HCT116 (cell line): ENCODE measurements at regions not wholly inside any gene's neighbourhood (a gene's known extent, or its start where the extent isn't known, plus 50 kb on each side); places are given as distances from the start of the nearest gene placed in this dataset.

Experiments
- ATAC-seq: fragments of 200-7000 bp; cut with Tn5 transposase; 2 replicates; pipeline ENCODE4 v1.9.1; 2020; ENCODE audit warnings: mild to moderate bottlenecking, moderate library complexity
- BruUV-seq: library from RNA; stranded (reverse); fragments of 400-500 nt; replicated peaks from 2 replicates; lab custom pipeline; 2021; lab: Mats Ljungman, UMichigan
- CTCF ChIA-PET: fragments of 300-600 bp; sonication (Branson Sonifier 250); formaldehyde crosslinking; loops from one replicate; lab custom pipeline; 2021; ENCODE audit warnings: antibody characterized with exemption; lab: Charles Lee
- POLR2A ChIA-PET: fragments of 300-600, 350-600 bp; sonication (Branson Sonifier 250); formaldehyde crosslinking; loops from one replicate; lab custom pipeline; 2021; ENCODE audit warnings: antibody characterized with exemption; lab: Charles Lee
- RAD21 ChIA-PET, 2 experiments: fragments of 300-600 bp; sonication (Branson Sonifier 250); formaldehyde crosslinking; loops; one replicate each; lab custom pipeline; 2023; ENCODE audit warnings: low total read pairs in 2 of 2; ENCODE audit not compliant: uncharacterized antibody in 2 of 2, unreplicated experiment in 2 of 2, low non-redundant PET in 1 of 2; lab: Charles Lee
- DNase-seq: peaks from one replicate; pipeline ENCODE4 v3.0.0-alpha.2; 2010; ENCODE audit warnings: low read depth, low spot score
- H2AFZ ChIP-seq: fragments of 200-600 bp; shearing (Covaris generic), sonication (generic); 2 replicates; pipeline ENCODE4 v1.6.1; 2017; ENCODE audit warnings: low read depth, mixed run types, mixed read lengths, antibody characterized with exemption, low read length; ENCODE audit not compliant: poor library complexity, severe bottlenecking
- H3K27ac ChIP-seq: 2 replicates; pipeline ENCODE4 v1.5.1; 2012; ENCODE audit warnings: low read depth, low read length
- H3K27me3 ChIP-seq: fragments of 200-600 bp; sonication (generic); 2 replicates; pipeline ENCODE4 v1.6.1; 2016; ENCODE audit warnings: mixed run types, low read length, mixed read lengths; ENCODE audit not compliant: insufficient read depth
- H3K36me3 ChIP-seq, 2 experiments: fragments of 200-500 bp in 1 of 2; fragments of 200-600 bp in 1 of 2; sonication (Bioruptor generic) in 1 of 2; sonication (generic) in 1 of 2; 2 replicates each; pipeline versions ENCODE4 v1.5.1 to v1.6.1; 2014 to 2016; ENCODE audit warnings: low read length in 2 of 2, inconsistent platforms in 1 of 2, mixed read lengths in 1 of 2, mixed run types in 1 of 2; ENCODE audit not compliant: insufficient read depth in 2 of 2, control insufficient read depth in 1 of 2
- H3K4me1 ChIP-seq, 2 experiments: fragments of 200-600 bp in 1 of 2; sonication (generic) in 1 of 2; 2 replicates each; pipeline versions ENCODE4 v1.5.1 to v1.6.1; 2012 to 2017; ENCODE audit warnings: low read length in 2 of 2, inconsistent platforms in 1 of 2, mild to moderate bottlenecking in 1 of 2, mixed read lengths in 1 of 2, mixed run types in 1 of 2, moderate library complexity in 1 of 2; ENCODE audit not compliant: insufficient read depth in 2 of 2, control insufficient read depth in 1 of 2
- H3K4me2 ChIP-seq: fragments of 200-600 bp; sonication (generic); 2 replicates; pipeline ENCODE4 v1.6.1; 2017; ENCODE audit warnings: mixed run types, low read length, mixed read lengths
- H3K4me3 ChIP-seq, 2 experiments: fragments of 200-600 bp in 1 of 2; sonication (generic) in 1 of 2; replicated peaks in 1 of 2; 2 replicates each; pipeline ENCODE4 v1.5.1; 2011 to 2016; ENCODE audit warnings: low read length in 2 of 2, control low read depth in 1 of 2, low read depth in 1 of 2, mild to moderate bottlenecking in 1 of 2, mixed read lengths in 1 of 2, mixed run types in 1 of 2
- H3K79me2 ChIP-seq: fragments of 200-600 bp; sonication (generic); 2 replicates; pipeline ENCODE4 v1.6.1; 2017; ENCODE audit warnings: mild to moderate bottlenecking, mixed run types, low read length, moderate library complexity, mixed read lengths; ENCODE audit not compliant: insufficient read depth
- H3K9ac ChIP-seq: fragments of 200-600 bp; sonication (generic); 2 replicates; pipeline ENCODE4 v1.6.1; 2016; ENCODE audit warnings: low read length, mixed read lengths
- H3K9me2 ChIP-seq: fragments of 200-600 bp; sonication (generic), shearing (Covaris generic); 2 replicates; pipeline ENCODE4 v1.6.1; 2017; ENCODE audit warnings: mixed run types, mild to moderate bottlenecking, moderate library complexity; ENCODE audit not compliant: insufficient read depth
- H3K9me3 ChIP-seq, 2 experiments: fragments of 200-500 bp in 1 of 2; fragments of 200-600 bp in 1 of 2; sonication (Bioruptor generic) in 1 of 2; sonication (generic) in 1 of 2; 2 replicates each; pipeline ENCODE4 v1.6.1; 2014 to 2017; ENCODE audit warnings: low read length in 2 of 2, mixed read lengths in 2 of 2, inconsistent platforms in 1 of 2, low read depth in 1 of 2, mild to moderate bottlenecking in 1 of 2, mixed run types in 1 of 2, moderate library complexity in 1 of 2; ENCODE audit not compliant: control insufficient read depth in 1 of 2, insufficient read depth in 1 of 2
- H4K20me1 ChIP-seq: fragments of 200-600 bp; sonication (generic), shearing (Covaris generic); 2 replicates; pipeline ENCODE4 v1.6.1; 2017; ENCODE audit warnings: mixed run types, mild to moderate bottlenecking, moderate library complexity; ENCODE audit not compliant: insufficient read depth
- CBX3 ChIP-seq: IDR thresholded peaks from 2 replicates; pipeline ENCODE4 v1.6.1; 2012; ENCODE audit warnings: low read depth
- CEBPB ChIP-seq: IDR thresholded peaks from 2 replicates; pipeline ENCODE4 v1.6.1; 2012; ENCODE audit warnings: low read depth
- EGR1 ChIP-seq: IDR thresholded peaks from 2 replicates; pipeline ENCODE4 v1.6.1; 2012; ENCODE audit warnings: low read depth
- EZH2 ChIP-seq: fragments of 200-600 bp; sonication (generic); IDR thresholded peaks from 2 replicates; pipeline ENCODE4 v1.6.1; 2017; ENCODE audit warnings: antibody characterized with exemption, mixed run types
- EZH2phosphoT487 ChIP-seq: fragments of 200-600 bp; IDR thresholded peaks from 2 replicates; pipeline ENCODE4 v1.6.1; 2018; ENCODE audit warnings: antibody characterized with exemption, borderline replicate concordance
- FOSL1 ChIP-seq: IDR thresholded peaks from 2 replicates; pipeline ENCODE4 v1.6.1; 2012; ENCODE audit warnings: low read depth
- JUND ChIP-seq: IDR thresholded peaks from 2 replicates; pipeline ENCODE4 v1.6.1; 2012
- POLR2AphosphoS5 ChIP-seq: IDR thresholded peaks from 2 replicates; pipeline ENCODE4 v1.6.1; 2011; ENCODE audit warnings: mild to moderate bottlenecking, low read depth, low read length, moderate library complexity
- SIN3A ChIP-seq: IDR thresholded peaks from 2 replicates; pipeline ENCODE4 v1.6.1; 2012; ENCODE audit warnings: low read depth
- SP1 ChIP-seq: IDR thresholded peaks from 2 replicates; pipeline ENCODE4 v1.6.1; 2012; ENCODE audit warnings: low read depth
- SRF ChIP-seq: IDR thresholded peaks from 2 replicates; pipeline ENCODE4 v1.6.1; 2012; ENCODE audit warnings: low read depth
- TCF7L2 ChIP-seq: IDR thresholded peaks from 2 replicates; pipeline ENCODE4 v1.7.0; 2011; ENCODE audit warnings: borderline replicate concordance, inconsistent platforms; ENCODE audit not compliant: insufficient read depth, insufficient read length; ENCODE audit errors: extremely low read depth
- YY1 ChIP-seq: IDR thresholded peaks from 2 replicates; pipeline ENCODE4 v1.6.1; 2011; ENCODE audit warnings: low read length, low read depth, moderate library complexity, mild to moderate bottlenecking; ENCODE audit not compliant: insufficient replicate concordance; ENCODE audit errors: extremely low read depth
- ZNF274 ChIP-seq: fragments of 200-500 bp; sonication (Bioruptor generic); IDR thresholded peaks from 2 replicates; pipeline ENCODE4 v1.6.1; 2014; ENCODE audit warnings: mild to moderate bottlenecking, low read depth, low read length, inconsistent platforms
- intact Hi-C: fragments of 100-400 bp; cut with micrococcal nuclease; formaldehyde crosslinking; loops from 2 replicates; pipeline ENCODE4 v1.10.0; 2022
- TF ChIP-seq, protein P1 (sequence below): IDR thresholded peaks from 2 replicates; pipeline ENCODE4 v1.6.1; 2012; ENCODE audit warnings: low read depth
- TF ChIP-seq, protein P2 (sequence below): IDR thresholded peaks from 2 replicates; pipeline ENCODE4 v1.6.1; 2012

DNA sequence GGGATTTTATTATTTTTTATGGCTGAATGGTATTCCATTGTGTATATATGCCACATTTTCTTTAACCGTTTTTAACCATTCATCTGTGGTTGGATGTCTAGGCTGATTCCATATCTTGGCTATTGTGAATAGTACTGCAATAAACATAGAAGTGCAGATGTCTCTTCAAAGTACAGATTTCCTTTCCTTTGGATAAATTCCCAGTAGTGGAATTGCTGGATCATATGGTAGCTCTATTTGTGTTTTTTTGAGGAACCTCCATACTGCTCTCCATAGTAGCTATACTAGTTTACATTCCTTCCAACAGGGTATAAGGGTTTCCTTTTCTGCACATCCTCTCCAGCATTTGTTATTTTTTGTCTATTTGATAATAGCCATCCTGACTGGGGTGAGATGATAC lies 71.9 kb upstream of the SEZ6L start:
- ChIA-PET RAD21 (no interaction called here), CTCF (no interaction called here), POLR2A (no interaction called here)
- no peaks in the 10 kb centered on the region for H4K20me1 ChIP-seq
- no peak overlapping the region for H3K27ac ChIP-seq
- no peak for DNase-seq
- no peaks in the 10 kb centered on the region for H3K79me2 ChIP-seq
- H3K9me2 ChIP-seq, result no peaks in the 10 kb centered on the region
- no peaks in the 10 kb centered on the region for H3K36me3 ChIP-seq
- no peak overlapping the region for H3K9ac ChIP-seq
- no peaks in the 10 kb centered on the region for H3K4me1 ChIP-seq
- no peak for ATAC-seq
- no TSS peak for BruUV-seq
- TF ChIP-seq, protein P1, sequence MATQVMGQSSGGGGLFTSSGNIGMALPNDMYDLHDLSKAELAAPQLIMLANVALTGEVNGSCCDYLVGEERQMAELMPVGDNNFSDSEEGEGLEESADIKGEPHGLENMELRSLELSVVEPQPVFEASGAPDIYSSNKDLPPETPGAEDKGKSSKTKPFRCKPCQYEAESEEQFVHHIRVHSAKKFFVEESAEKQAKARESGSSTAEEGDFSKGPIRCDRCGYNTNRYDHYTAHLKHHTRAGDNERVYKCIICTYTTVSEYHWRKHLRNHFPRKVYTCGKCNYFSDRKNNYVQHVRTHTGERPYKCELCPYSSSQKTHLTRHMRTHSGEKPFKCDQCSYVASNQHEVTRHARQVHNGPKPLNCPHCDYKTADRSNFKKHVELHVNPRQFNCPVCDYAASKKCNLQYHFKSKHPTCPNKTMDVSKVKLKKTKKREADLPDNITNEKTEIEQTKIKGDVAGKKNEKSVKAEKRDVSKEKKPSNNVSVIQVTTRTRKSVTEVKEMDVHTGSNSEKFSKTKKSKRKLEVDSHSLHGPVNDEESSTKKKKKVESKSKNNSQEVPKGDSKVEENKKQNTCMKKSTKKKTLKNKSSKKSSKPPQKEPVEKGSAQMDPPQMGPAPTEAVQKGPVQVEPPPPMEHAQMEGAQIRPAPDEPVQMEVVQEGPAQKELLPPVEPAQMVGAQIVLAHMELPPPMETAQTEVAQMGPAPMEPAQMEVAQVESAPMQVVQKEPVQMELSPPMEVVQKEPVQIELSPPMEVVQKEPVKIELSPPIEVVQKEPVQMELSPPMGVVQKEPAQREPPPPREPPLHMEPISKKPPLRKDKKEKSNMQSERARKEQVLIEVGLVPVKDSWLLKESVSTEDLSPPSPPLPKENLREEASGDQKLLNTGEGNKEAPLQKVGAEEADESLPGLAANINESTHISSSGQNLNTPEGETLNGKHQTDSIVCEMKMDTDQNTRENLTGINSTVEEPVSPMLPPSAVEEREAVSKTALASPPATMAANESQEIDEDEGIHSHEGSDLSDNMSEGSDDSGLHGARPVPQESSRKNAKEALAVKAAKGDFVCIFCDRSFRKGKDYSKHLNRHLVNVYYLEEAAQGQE, result no peak
- TF ChIP-seq YY1 (no peak), EZH2phosphoT487 (no peak), FOSL1 (no peak), CEBPB (no peak), CBX3 (no peak), SRF (no peak), JUND (no peak), POLR2AphosphoS5 (no peak), EZH2 (no peak), TCF7L2 (no peak), SIN3A (no peak), ZNF274 (no peak), SP1 (no peak), EGR1 (no peak)
- TF ChIP-seq, protein P2, sequence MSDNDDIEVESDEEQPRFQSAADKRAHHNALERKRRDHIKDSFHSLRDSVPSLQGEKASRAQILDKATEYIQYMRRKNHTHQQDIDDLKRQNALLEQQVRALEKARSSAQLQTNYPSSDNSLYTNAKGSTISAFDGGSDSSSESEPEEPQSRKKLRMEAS, result no peak
- H3K4me2 ChIP-seq, result no peak overlapping the region
- no peak overlapping the region for H3K4me3 ChIP-seq
- H3K27me3 ChIP-seq, result peaks cover 35% of the 10 kb centered on the region
- no peak overlapping the region for H2AFZ ChIP-seq
- no peaks in the 10 kb centered on the region for H3K9me3 ChIP-seq
- intact Hi-C loops, result no loop called here
